Ovary (tissue), 3 donors: ENCODE measurements at regions not wholly inside any gene's neighbourhood (a gene's known extent, or its start where the extent isn't known, plus 50 kb on each side); places are given as distances from the start of the nearest gene placed in this dataset.

Experiments
- CTCF ChIP-seq, 3 donors: fragments of 450-650 bp in 2 of 3; fragments of 200-600 bp in 1 of 3; IDR thresholded peaks; one replicate each; pipeline versions ENCODE4 v1.5.1 to v1.8.0; 2016 to 2022; ENCODE audit warnings: antibody characterized with exemption in 3 of 3, mild to moderate bottlenecking in 1 of 3
- EP300 ChIP-seq: sonication (generic); formaldehyde crosslinking; IDR thresholded peaks from one replicate; pipeline ENCODE4 v1.6.1; 2017; ENCODE audit warnings: antibody characterized with exemption
- POLR2A ChIP-seq: fragments of 450-650 bp; IDR thresholded peaks from one replicate; pipeline ENCODE4 v1.6.1; 2017; ENCODE audit warnings: antibody characterized with exemption, mild to moderate bottlenecking, moderate library complexity
- donor health status: DM: no; HTN: no; CAD: no.

- no peak for TF ChIP-seq CTCF (IDR thresholded peaks at IDR 0.05)
- no peak for TF ChIP-seq POLR2A
- no peak for TF ChIP-seq EP300
These were observed 260.6 kb upstream of the SASH1 start for GRCh38 chr6:148082044-148082443.
